WERI-Rb-1 (cell line): ENCODE measurements at regions not wholly inside any gene's neighbourhood (a gene's known extent, or its start where the extent isn't known, plus 50 kb on each side); places are given as distances from the start of the nearest gene placed in this dataset.

Experiments
- DNase-seq: peaks from one replicate; pipeline ENCODE4 v3.0.0-alpha.2; 2020
- H3K27ac ChIP-seq: fragments of 250-450 bp; sonication (Bioruptor Pico); 2 replicates; pipeline ENCODE4 v1.5.1; 2020; ENCODE audit warnings: mild to moderate bottlenecking, moderate library complexity
- H3K27me3 ChIP-seq: fragments of 250-450 bp; sonication (Bioruptor Pico); 2 replicates; pipeline ENCODE4 v1.5.1; 2021; ENCODE audit warnings: mild to moderate bottlenecking, low read depth, moderate library complexity; ENCODE audit not compliant: insufficient read depth, severe bottlenecking
- H3K36me3 ChIP-seq: fragments of 250-450 bp; sonication (Bioruptor Pico); 2 replicates; pipeline ENCODE4 v1.5.1; 2020; ENCODE audit warnings: mild to moderate bottlenecking, moderate library complexity
- H3K4me3 ChIP-seq: 2 replicates; pipeline ENCODE4 v1.5.1; 2011; ENCODE audit warnings: low read depth, mild to moderate bottlenecking, control low read depth, low read length
- H3K9me3 ChIP-seq: fragments of 250-450 bp; sonication (Bioruptor Pico); 2 replicates; pipeline ENCODE4 v1.5.1; 2021; ENCODE audit warnings: mild to moderate bottlenecking, moderate library complexity; ENCODE audit not compliant: severe bottlenecking
- TF ChIP-seq, protein P1 (sequence below): IDR thresholded peaks from 2 replicates; pipeline ENCODE4 v1.5.1; 2011; ENCODE audit warnings: low read depth, mild to moderate bottlenecking, control low read depth, inconsistent platforms, low read length

DNA sequence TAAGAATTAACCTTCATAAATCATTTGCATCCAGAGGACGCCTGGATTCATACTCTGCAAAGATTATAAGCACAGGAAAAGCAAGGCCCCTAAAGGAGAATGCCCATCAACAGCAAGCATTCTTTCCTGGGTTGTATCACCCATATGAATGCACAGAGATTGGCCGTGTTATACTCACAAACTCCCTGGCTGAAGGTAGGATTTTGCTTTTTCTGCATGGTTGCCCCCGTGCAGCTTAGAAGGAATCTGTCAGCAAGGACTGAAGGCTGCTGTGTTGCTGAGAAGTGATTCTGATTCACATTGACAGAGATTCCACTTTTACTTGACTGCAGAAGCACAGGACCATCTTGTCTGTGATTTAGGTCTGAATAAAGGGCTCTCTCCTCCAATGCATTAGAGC, 283.0 kb downstream of the LRRIQ3 start:
- TF ChIP-seq, protein P1, sequence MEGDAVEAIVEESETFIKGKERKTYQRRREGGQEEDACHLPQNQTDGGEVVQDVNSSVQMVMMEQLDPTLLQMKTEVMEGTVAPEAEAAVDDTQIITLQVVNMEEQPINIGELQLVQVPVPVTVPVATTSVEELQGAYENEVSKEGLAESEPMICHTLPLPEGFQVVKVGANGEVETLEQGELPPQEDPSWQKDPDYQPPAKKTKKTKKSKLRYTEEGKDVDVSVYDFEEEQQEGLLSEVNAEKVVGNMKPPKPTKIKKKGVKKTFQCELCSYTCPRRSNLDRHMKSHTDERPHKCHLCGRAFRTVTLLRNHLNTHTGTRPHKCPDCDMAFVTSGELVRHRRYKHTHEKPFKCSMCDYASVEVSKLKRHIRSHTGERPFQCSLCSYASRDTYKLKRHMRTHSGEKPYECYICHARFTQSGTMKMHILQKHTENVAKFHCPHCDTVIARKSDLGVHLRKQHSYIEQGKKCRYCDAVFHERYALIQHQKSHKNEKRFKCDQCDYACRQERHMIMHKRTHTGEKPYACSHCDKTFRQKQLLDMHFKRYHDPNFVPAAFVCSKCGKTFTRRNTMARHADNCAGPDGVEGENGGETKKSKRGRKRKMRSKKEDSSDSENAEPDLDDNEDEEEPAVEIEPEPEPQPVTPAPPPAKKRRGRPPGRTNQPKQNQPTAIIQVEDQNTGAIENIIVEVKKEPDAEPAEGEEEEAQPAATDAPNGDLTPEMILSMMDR: no peak
- no peak overlapping the region for H3K27ac ChIP-seq
- DNase-seq: peak; percentile 67
- H3K36me3 ChIP-seq: no peaks in the 10 kb centered on the region
- H3K9me3 ChIP-seq: no peaks in the 10 kb centered on the region
- 0 out of 2 replicates have a peak overlapping the region, but pooled peaks have one; percentile 4 for H3K4me3 ChIP-seq
- no peaks in the 10 kb centered on the region for H3K27me3 ChIP-seq

DNA sequence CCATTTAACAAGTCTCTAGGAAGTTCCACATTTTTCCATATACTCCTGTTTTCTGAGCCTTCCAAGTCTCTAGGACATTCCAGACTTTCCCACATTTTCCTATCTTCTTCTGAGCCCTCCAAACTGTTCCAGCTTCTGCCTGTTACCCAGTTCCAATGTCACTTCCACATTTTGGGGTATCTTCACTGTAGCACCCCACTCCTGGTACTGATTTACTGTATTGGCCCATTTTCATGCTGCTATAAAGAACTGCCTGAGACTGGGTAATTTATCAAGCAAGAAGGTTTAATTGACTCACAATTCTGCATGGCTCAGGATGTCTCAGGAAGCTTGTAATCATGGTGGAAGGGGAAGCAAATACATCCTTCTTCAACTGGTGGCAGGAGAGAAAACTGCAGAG, 285.0 kb downstream of the LRRIQ3 start:
- no peaks in the 10 kb centered on the region for H3K9me3 ChIP-seq
- TF ChIP-seq, protein P1: no peak
- H3K4me3 ChIP-seq: no peak overlapping the region
- no peak for DNase-seq
- H3K36me3 ChIP-seq: no peaks in the 10 kb centered on the region
- no peaks in the 10 kb centered on the region for H3K27me3 ChIP-seq
- H3K27ac ChIP-seq: no peak overlapping the region

DNA sequence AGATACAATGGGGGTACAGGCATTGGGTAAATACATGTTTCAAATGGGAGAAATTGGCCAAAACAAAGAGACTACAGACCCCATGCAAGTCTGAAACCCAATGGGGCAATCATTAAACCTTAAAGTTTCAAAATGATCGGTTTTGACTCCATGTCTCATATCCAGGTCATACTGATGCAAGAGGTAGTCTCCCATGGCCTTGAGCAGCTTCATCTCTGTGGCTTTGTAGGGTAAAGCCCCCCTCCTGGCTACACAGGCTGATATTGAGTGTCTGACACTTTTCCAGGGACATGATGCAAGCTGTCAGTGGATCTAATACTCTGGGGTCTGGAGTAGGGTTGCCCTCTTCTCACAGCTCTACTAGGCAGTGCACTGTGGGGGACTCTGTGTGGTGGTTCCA, 286.1 kb downstream of the LRRIQ3 start:
- Histone ChIP-seq H3K27me3 (no peaks in the 10 kb centered on the region), H3K27ac (no peak overlapping the region), H3K9me3 (no peaks in the 10 kb centered on the region), H3K4me3 (no peak overlapping the region), H3K36me3 (no peaks in the 10 kb centered on the region)
- DNase-seq: no peak
- TF ChIP-seq, protein P1: no peak

DNA sequence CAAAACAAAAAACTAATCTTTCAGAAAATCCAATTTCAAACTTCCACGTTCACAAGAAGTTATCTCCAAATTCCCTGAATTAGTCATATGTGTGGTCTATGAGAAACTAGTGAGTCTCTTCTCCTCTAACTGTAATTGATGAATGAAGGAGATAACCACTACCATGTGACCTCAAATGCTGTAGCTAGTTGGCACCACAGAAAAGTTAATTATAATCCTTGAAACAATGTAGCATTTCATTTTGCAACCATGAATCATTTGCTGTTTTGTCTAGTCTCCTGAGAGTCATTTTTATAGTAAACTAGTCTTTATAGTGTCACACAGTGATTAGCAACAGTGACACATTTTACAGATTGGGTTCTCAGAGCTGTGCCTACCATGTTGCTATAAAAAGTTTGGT, 287.5 kb downstream of the LRRIQ3 start:
- H3K4me3 ChIP-seq: no peak overlapping the region
- H3K36me3 ChIP-seq: no peaks in the 10 kb centered on the region
- no peaks in the 10 kb centered on the region for H3K9me3 ChIP-seq
- no peaks in the 10 kb centered on the region for H3K27me3 ChIP-seq
- DNase-seq: no peak
- TF ChIP-seq, protein P1: no peak
- H3K27ac ChIP-seq: no peak overlapping the region

DNA sequence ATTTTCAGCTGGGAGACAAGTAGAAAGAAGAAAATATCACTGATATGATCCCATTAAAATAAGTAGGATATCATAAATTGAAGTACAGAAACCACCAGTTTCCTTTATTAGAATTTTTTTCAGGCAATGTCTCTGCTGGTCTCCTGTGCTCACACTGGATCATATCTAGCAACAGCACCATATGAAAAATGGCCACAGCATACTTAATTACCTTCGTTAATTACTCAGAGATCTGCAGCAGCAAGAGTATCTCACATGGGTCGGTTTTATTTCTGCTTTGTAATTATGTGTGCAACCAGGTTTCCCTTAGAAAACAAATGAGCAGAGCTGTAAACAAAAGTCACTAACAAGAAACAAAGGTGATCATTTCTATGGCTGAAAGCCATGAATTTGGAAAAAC, 287.9 kb downstream of the LRRIQ3 start:
- DNase-seq: no peak
- Histone ChIP-seq H3K27me3 (no peaks in the 10 kb centered on the region), H3K27ac (no peak overlapping the region), H3K36me3 (no peaks in the 10 kb centered on the region), H3K4me3 (no peak overlapping the region), H3K9me3 (no peaks in the 10 kb centered on the region)
- TF ChIP-seq, protein P1: no peak

DNA sequence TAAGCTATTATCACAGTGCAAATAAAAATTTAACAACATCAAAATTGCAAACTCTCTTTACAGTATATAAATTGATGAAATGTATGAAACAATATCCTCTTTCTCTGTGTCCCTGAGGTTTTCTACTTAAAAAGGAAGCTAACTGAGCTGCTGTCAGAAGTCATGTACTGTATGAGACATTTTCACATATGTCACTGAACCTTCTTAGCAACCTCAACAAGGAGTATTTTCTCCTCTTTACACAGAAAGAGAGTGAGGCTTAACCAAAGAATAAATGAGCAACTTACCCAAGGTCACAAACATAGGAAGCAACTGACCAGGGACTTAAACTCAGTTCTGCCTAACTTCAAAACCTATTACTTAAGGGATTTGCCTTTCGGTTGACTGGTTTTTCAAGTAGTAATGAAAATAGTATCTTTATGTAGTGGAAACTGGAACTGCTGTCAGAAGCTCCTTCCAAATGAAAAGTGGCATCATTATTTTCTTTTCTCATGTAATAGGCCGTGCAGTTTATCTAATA, 288.9 kb downstream of the LRRIQ3 start:
- Histone ChIP-seq H3K27ac (no peak overlapping the region), H3K27me3 (no peaks in the 10 kb centered on the region), H3K36me3 (no peaks in the 10 kb centered on the region), H3K4me3 (no peak overlapping the region), H3K9me3 (no peaks in the 10 kb centered on the region)
- TF ChIP-seq, protein P1: no peak
- DNase-seq: no peak
